ENCODE measurements at regions not wholly inside any gene's neighbourhood (a gene's known extent, or its start where the extent isn't known, plus 50 kb on each side); places are given as distances from the start of the nearest gene placed in this dataset.

- Histone ChIP-seq H3K79me2 (ENCODE audit: control insufficient read depth, insufficient read depth, low read length) (no peaks in the 10 kb centered on the region), H3K9me3 (replicated peaks; ENCODE audit: control insufficient read depth, insufficient read depth, low read length) (no peaks in the 10 kb centered on the region), H3K4me1 (ENCODE audit: control insufficient read depth, insufficient read depth, low read length) (no peaks in the 10 kb centered on the region), H2AFZ (ENCODE audit: control insufficient read depth, low read depth, low read length) (no peak overlapping the region), H3K27me3 (replicated peaks in 1 of 2; ENCODE audit: control insufficient read depth in 2 of 2, insufficient read depth in 2 of 2, low read length in 1 of 2) (no peaks in the 10 kb centered on the region), H3K9ac (ENCODE audit: control insufficient read depth, insufficient read depth, low read length) (no peak overlapping the region), H3K4me3 (no peak overlapping the region), H3K27ac (ENCODE audit: control insufficient read depth, insufficient read depth) (no peak overlapping the region), H3K36me3 (ENCODE audit: control insufficient read depth in 2 of 2, insufficient read depth in 2 of 2, low read length in 1 of 2) (no peaks in the 10 kb centered on the region), H3K4me2 (ENCODE audit: control insufficient read depth, insufficient read depth) (no peak overlapping the region), H4K20me1 (ENCODE audit: control insufficient read depth, insufficient read depth) (no peaks in the 10 kb centered on the region)
- POLR2A ChIA-PET: no interaction called here
- in situ Hi-C loops (cut with MboI) (no loop called here), intact Hi-C loops (cut with micrococcal nuclease; ENCODE audit: unreplicated experiment) (no loop called here)
- ATAC-seq (no peak), FAIRE-seq (no peak), DNase-seq (ENCODE audit: low read depth, low spot score) (no peak)
- CTCF ChIA-PET: no interaction called here
- RAD21 ChIA-PET (ENCODE audit: unreplicated experiment): no interaction called here
- BruUV-seq (replicated peaks): no TSS peak
- 37% methylated on average over 2 of the region's 2 CpGs for WGBS (ENCODE audit: insufficient coverage, insufficient replicate concordance, low lambda C conversion rate, missing lambda C conversion rate)
- SMC1A ChIA-PET (ENCODE audit: uncharacterized antibody, unreplicated experiment): no interaction called here
- TF ChIP-seq TBL1XR1 (IDR thresholded peaks at IDR 0.05; ENCODE audit: low read depth, low read length): no peak
- TF ChIP-seq E2F8 (IDR thresholded peaks at IDR 0.05; ENCODE audit: low read depth, partially characterized antibody): no peak
- no peak for TF ChIP-seq MLLT1 (IDR thresholded peaks at IDR 0.05)
- no peak for TF ChIP-seq FOXK2 (IDR thresholded peaks at IDR 0.05)
- no peak for TF ChIP-seq HDAC2 (IDR thresholded peaks at IDR 0.05)
- TF ChIP-seq IKZF1 (conservative IDR thresholded peaks at IDR 0.05): no peak
- no peak for TF ChIP-seq USF2 (IDR thresholded peaks at IDR 0.05; ENCODE audit: borderline replicate concordance, low read depth, low read length)
- no peak for TF ChIP-seq CTCF (IDR thresholded peaks at IDR 0.05 in 2 of 3, conservative IDR thresholded peaks at IDR 0.05 in 1 of 3; ENCODE audit: control insufficient read depth in 2 of 3, extremely low read depth in 1 of 3, insufficient read depth in 1 of 3, low read depth in 3 of 3, low read length in 3 of 3)
- TF ChIP-seq IKZF2 (IDR thresholded peaks at IDR 0.05): no peak
- TF ChIP-seq NBN (IDR thresholded peaks at IDR 0.05): no peak
- no peak for TF ChIP-seq FOXM1 (IDR thresholded peaks at IDR 0.05; ENCODE audit: low read depth, low read length)
- TF ChIP-seq MXI1 (IDR thresholded peaks at IDR 0.05; ENCODE audit: low read depth, low read length): no peak
- TF ChIP-seq SKIL (IDR thresholded peaks at IDR 0.05; ENCODE audit: low read depth, poor library complexity, severe bottlenecking): no peak
- TF ChIP-seq ZNF622 (IDR thresholded peaks at IDR 0.05): no peak
These were observed 460.8 kb downstream of the CDH10 start for GRCh38 chr5:24183981-24184380.

Data from GM12878 (cell line).